ENCODE measurements at regions not wholly inside any gene's neighbourhood (a gene's known extent, or its start where the extent isn't known, plus 50 kb on each side); places are given as distances from the start of the nearest gene placed in this dataset.

DNA sequence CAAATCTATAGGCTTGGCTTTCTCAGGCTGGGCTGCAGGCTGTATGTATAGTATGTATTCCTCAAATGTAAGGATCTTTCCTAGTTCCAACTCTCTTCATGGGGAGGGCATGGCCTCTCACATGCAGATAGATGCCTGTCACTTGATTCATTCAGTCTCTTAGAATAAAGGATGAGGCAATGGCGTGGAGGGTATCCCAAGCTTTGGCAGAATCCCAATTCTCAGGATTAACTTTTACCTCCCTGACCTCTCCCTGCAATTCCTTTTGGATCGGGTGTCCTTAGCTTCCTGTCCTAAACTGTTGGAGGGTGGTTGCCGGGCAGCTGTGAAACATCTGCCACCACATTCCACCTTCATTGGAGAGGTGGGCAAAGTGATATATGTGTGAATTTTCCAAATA, 80.3 kb downstream of the INSIG2 start:
- Histone ChIP-seq H3F3A (ENCODE audit: insufficient read depth, low read length) (no peaks in the 10 kb centered on the region), H3K4me2 (ENCODE audit: low read length) (no peak overlapping the region), H2AFZ (ENCODE audit: low read length) (no peak overlapping the region), H3K79me2 (ENCODE audit: insufficient read depth, low read length) (no peaks in the 10 kb centered on the region), H3K9ac (ENCODE audit: low read length) (no peak overlapping the region), H4K20me1 (ENCODE audit: insufficient read depth, low read length) (no peaks in the 10 kb centered on the region), H3K4me1 (ENCODE audit: insufficient read depth, low read length, severe bottlenecking) (no peaks in the 10 kb centered on the region), H3K27me3 (ENCODE audit: insufficient read depth, low read length) (no peaks in the 10 kb centered on the region; the same call in 1 of the 2 replicates), H3K27ac (ENCODE audit: low read depth, low read length, poor library complexity, severe bottlenecking) (no peak overlapping the region), H3K9me3 (ENCODE audit: low read length) (no peaks in the 10 kb centered on the region), H3K36me3 (ENCODE audit: insufficient read depth, low read length) (no peaks in the 10 kb centered on the region), H3K4me3 (ENCODE audit: low read depth, low read length, poor library complexity, severe bottlenecking) (no peak overlapping the region), H3K9me2 (ENCODE audit: low read depth, low read length) (no peaks in the 10 kb centered on the region)
- TF ChIP-seq, protein P1, sequence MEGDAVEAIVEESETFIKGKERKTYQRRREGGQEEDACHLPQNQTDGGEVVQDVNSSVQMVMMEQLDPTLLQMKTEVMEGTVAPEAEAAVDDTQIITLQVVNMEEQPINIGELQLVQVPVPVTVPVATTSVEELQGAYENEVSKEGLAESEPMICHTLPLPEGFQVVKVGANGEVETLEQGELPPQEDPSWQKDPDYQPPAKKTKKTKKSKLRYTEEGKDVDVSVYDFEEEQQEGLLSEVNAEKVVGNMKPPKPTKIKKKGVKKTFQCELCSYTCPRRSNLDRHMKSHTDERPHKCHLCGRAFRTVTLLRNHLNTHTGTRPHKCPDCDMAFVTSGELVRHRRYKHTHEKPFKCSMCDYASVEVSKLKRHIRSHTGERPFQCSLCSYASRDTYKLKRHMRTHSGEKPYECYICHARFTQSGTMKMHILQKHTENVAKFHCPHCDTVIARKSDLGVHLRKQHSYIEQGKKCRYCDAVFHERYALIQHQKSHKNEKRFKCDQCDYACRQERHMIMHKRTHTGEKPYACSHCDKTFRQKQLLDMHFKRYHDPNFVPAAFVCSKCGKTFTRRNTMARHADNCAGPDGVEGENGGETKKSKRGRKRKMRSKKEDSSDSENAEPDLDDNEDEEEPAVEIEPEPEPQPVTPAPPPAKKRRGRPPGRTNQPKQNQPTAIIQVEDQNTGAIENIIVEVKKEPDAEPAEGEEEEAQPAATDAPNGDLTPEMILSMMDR (IDR thresholded peaks at IDR 0.05; ENCODE audit: low read length), result no peak
- TF ChIP-seq EZH2 (IDR thresholded peaks at IDR 0.05; ENCODE audit: borderline replicate concordance, low read length), result no peak

DNA sequence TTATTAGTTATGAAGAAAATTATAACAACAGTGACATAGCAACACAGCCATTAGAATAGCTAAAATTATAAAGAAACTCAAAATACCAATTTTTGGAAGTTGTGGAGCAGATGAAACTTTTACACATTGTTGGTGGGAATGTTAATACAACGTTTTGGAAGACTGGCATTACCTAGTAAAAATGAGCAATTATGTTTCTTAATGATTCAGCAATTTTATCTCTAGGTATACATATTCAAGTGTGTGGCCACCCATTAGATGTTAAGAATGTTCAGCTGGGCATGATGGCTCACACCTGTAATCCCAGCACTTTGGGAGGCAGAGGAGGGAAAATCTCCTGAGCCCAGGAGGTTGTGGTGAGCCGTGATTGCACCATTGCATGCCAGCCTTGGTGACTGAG, 78.8 kb downstream of the INSIG2 start:
- Histone ChIP-seq H3K4me3 (ENCODE audit: low read depth, low read length, poor library complexity, severe bottlenecking) (no peak overlapping the region), H4K20me1 (ENCODE audit: insufficient read depth, low read length) (no peaks in the 10 kb centered on the region), H3K27me3 (ENCODE audit: insufficient read depth, low read length) (no peaks in the 10 kb centered on the region; the same call in 1 of the 2 replicates), H3F3A (ENCODE audit: insufficient read depth, low read length) (no peaks in the 10 kb centered on the region), H3K9me3 (ENCODE audit: low read length) (no peaks in the 10 kb centered on the region), H3K27ac (ENCODE audit: low read depth, low read length, poor library complexity, severe bottlenecking) (no peak overlapping the region), H2AFZ (ENCODE audit: low read length) (no peak overlapping the region), H3K36me3 (ENCODE audit: insufficient read depth, low read length) (no peaks in the 10 kb centered on the region), H3K4me2 (ENCODE audit: low read length) (no peak overlapping the region), H3K9me2 (ENCODE audit: low read depth, low read length) (no peaks in the 10 kb centered on the region), H3K4me1 (ENCODE audit: insufficient read depth, low read length, severe bottlenecking) (no peaks in the 10 kb centered on the region), H3K79me2 (ENCODE audit: insufficient read depth, low read length) (no peaks in the 10 kb centered on the region), H3K9ac (ENCODE audit: low read length) (no peak overlapping the region)
- TF ChIP-seq, protein P1 (IDR thresholded peaks at IDR 0.05; ENCODE audit: low read length), result no peak
- no peak for TF ChIP-seq EZH2 (IDR thresholded peaks at IDR 0.05; ENCODE audit: borderline replicate concordance, low read length)

DNA sequence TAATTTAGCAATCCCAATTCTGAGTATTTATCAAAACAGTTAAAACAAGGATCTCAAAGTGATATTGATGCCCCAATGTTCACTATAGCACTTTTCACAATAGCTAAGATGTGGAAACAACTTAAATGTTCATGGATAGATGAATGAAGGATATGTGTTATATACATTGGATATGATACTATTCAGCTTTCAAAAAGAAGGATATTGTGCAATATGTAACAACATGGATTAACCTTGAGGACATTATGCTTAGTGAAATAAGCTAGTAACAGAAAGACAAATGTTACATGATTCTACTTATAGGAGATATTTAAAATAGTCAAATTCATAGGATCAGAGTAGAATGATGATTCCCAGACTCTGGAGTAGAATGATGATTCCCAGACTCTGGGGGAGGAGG, 78.0 kb downstream of the INSIG2 start:
- H3K4me3 ChIP-seq (ENCODE audit: low read depth, low read length, poor library complexity, severe bottlenecking), result no peak overlapping the region
- no peak for TF ChIP-seq EZH2 (IDR thresholded peaks at IDR 0.05; ENCODE audit: borderline replicate concordance, low read length)
- TF ChIP-seq, protein P1 (IDR thresholded peaks at IDR 0.05; ENCODE audit: low read length), result no peak
- no peak overlapping the region for H3K9ac ChIP-seq (ENCODE audit: low read length)

More for the DNA sequence above, 78.0 kb downstream of the INSIG2 start:
- H3K36me3 ChIP-seq (ENCODE audit: insufficient read depth, low read length), result no peaks in the 10 kb centered on the region
- H3K27me3 ChIP-seq (ENCODE audit: insufficient read depth, low read length), result no peaks in the 10 kb centered on the region; the same call in 1 of the 2 replicates
- no peaks in the 10 kb centered on the region for H3K4me1 ChIP-seq (ENCODE audit: insufficient read depth, low read length, severe bottlenecking)
- no peak overlapping the region for H3K27ac ChIP-seq (ENCODE audit: low read depth, low read length, poor library complexity, severe bottlenecking)
- no peaks in the 10 kb centered on the region for H4K20me1 ChIP-seq (ENCODE audit: insufficient read depth, low read length)
- no peak overlapping the region for H2AFZ ChIP-seq (ENCODE audit: low read length)
- H3K9me2 ChIP-seq (ENCODE audit: low read depth, low read length), result no peaks in the 10 kb centered on the region
- H3K4me2 ChIP-seq (ENCODE audit: low read length), result no peak overlapping the region
- H3F3A ChIP-seq (ENCODE audit: insufficient read depth, low read length), result no peaks in the 10 kb centered on the region
- H3K9me3 ChIP-seq (ENCODE audit: low read length), result no peaks in the 10 kb centered on the region
- H3K79me2 ChIP-seq (ENCODE audit: insufficient read depth, low read length), result no peaks in the 10 kb centered on the region
